H1 (cell line): ENCODE measurements at regions not wholly inside any gene's neighbourhood (a gene's known extent, or its start where the extent isn't known, plus 50 kb on each side); places are given as distances from the start of the nearest gene placed in this dataset.

Experiments
- HDAC6 ChIP-seq: IDR thresholded peaks from one replicate; pipeline ENCODE4 v1.7.1; 2012; ENCODE audit warnings: low read depth, mild to moderate bottlenecking, inconsistent platforms, low read length, moderate library complexity
- JUN ChIP-seq: IDR thresholded peaks from 2 replicates; pipeline ENCODE4 v1.6.1; 2011; ENCODE audit warnings: low read depth, mild to moderate bottlenecking, improper control_type of control experiment, low read length
- MAFK ChIP-seq: IDR thresholded peaks from 2 replicates; pipeline ENCODE4 v1.6.1; 2012; ENCODE audit warnings: low read depth, mild to moderate bottlenecking, improper control_type of control experiment, low read length
- NRF1 ChIP-seq: IDR thresholded peaks from 2 replicates; pipeline ENCODE4 v1.6.1; 2011; ENCODE audit warnings: mild to moderate bottlenecking, low read depth, low read length, improper control_type of control experiment
- SRF ChIP-seq: IDR thresholded peaks from 2 replicates; pipeline ENCODE4 v1.6.1; 2011; ENCODE audit warnings: mild to moderate bottlenecking, low read depth, low read length, moderate library complexity
- TCF12 ChIP-seq: IDR thresholded peaks from 2 replicates; pipeline ENCODE4 v1.6.1; 2011; ENCODE audit warnings: low read depth, mild to moderate bottlenecking, low read length
- TF ChIP-seq, protein P1 (sequence below): fragments of 300-600 bp; sonication (generic); IDR thresholded peaks from 2 replicates; pipeline ENCODE4 v1.7.1; 2012; ENCODE audit warnings: low read length, moderate library complexity, mild to moderate bottlenecking, inconsistent platforms; ENCODE audit not compliant: insufficient replicate concordance
- TF ChIP-seq, protein P2 (sequence below): IDR thresholded peaks from 2 replicates; pipeline ENCODE4 v1.6.1; 2011; ENCODE audit warnings: low read length, improper control_type of control experiment
- TF ChIP-seq, protein P3 (sequence below), 3 experiments: IDR thresholded peaks; 1 replicate in 2 of 3; 2 replicates in 1 of 3; pipeline versions ENCODE4 v1.5.1 to v1.6.1; 2011; ENCODE audit warnings: low read length in 3 of 3, mild to moderate bottlenecking in 3 of 3, inconsistent platforms in 2 of 3, low read depth in 1 of 3, moderate library complexity in 1 of 3; ENCODE audit not compliant: insufficient read depth in 1 of 3; ENCODE audit errors: control extremely low read depth in 1 of 3

DNA sequence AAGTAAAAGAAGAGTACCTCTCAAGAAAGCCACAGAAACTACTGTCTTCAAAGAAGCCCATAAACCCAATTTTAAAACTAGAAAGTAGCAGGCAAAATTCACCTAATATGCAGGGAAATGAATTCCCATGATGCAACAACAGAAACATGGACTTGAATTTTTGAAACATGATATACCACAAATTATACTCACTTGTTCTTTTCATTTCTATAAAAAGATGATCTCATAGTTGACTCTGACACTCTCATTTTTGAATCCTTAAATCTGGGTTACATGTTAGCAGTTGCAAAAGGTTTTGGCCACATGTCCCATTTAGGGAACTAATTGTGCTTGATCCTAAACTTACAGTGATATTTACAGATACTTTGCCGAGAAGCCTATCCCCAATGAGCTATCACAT is 1130.8 kb downstream of the FAT4 start (continued):
- TF ChIP-seq, protein P1, sequence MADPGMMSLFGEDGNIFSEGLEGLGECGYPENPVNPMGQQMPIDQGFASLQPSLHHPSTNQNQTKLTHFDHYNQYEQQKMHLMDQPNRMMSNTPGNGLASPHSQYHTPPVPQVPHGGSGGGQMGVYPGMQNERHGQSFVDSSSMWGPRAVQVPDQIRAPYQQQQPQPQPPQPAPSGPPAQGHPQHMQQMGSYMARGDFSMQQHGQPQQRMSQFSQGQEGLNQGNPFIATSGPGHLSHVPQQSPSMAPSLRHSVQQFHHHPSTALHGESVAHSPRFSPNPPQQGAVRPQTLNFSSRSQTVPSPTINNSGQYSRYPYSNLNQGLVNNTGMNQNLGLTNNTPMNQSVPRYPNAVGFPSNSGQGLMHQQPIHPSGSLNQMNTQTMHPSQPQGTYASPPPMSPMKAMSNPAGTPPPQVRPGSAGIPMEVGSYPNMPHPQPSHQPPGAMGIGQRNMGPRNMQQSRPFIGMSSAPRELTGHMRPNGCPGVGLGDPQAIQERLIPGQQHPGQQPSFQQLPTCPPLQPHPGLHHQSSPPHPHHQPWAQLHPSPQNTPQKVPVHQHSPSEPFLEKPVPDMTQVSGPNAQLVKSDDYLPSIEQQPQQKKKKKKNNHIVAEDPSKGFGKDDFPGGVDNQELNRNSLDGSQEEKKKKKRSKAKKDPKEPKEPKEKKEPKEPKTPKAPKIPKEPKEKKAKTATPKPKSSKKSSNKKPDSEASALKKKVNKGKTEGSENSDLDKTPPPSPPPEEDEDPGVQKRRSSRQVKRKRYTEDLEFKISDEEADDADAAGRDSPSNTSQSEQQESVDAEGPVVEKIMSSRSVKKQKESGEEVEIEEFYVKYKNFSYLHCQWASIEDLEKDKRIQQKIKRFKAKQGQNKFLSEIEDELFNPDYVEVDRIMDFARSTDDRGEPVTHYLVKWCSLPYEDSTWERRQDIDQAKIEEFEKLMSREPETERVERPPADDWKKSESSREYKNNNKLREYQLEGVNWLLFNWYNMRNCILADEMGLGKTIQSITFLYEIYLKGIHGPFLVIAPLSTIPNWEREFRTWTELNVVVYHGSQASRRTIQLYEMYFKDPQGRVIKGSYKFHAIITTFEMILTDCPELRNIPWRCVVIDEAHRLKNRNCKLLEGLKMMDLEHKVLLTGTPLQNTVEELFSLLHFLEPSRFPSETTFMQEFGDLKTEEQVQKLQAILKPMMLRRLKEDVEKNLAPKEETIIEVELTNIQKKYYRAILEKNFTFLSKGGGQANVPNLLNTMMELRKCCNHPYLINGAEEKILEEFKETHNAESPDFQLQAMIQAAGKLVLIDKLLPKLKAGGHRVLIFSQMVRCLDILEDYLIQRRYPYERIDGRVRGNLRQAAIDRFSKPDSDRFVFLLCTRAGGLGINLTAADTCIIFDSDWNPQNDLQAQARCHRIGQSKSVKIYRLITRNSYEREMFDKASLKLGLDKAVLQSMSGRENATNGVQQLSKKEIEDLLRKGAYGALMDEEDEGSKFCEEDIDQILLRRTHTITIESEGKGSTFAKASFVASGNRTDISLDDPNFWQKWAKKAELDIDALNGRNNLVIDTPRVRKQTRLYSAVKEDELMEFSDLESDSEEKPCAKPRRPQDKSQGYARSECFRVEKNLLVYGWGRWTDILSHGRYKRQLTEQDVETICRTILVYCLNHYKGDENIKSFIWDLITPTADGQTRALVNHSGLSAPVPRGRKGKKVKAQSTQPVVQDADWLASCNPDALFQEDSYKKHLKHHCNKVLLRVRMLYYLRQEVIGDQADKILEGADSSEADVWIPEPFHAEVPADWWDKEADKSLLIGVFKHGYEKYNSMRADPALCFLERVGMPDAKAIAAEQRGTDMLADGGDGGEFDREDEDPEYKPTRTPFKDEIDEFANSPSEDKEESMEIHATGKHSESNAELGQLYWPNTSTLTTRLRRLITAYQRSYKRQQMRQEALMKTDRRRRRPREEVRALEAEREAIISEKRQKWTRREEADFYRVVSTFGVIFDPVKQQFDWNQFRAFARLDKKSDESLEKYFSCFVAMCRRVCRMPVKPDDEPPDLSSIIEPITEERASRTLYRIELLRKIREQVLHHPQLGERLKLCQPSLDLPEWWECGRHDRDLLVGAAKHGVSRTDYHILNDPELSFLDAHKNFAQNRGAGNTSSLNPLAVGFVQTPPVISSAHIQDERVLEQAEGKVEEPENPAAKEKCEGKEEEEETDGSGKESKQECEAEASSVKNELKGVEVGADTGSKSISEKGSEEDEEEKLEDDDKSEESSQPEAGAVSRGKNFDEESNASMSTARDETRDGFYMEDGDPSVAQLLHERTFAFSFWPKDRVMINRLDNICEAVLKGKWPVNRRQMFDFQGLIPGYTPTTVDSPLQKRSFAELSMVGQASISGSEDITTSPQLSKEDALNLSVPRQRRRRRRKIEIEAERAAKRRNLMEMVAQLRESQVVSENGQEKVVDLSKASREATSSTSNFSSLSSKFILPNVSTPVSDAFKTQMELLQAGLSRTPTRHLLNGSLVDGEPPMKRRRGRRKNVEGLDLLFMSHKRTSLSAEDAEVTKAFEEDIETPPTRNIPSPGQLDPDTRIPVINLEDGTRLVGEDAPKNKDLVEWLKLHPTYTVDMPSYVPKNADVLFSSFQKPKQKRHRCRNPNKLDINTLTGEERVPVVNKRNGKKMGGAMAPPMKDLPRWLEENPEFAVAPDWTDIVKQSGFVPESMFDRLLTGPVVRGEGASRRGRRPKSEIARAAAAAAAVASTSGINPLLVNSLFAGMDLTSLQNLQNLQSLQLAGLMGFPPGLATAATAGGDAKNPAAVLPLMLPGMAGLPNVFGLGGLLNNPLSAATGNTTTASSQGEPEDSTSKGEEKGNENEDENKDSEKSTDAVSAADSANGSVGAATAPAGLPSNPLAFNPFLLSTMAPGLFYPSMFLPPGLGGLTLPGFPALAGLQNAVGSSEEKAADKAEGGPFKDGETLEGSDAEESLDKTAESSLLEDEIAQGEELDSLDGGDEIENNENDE, result no peak
- TF ChIP-seq MAFK (no peak), JUN (no peak), TCF12 (no peak), SRF (no peak), NRF1 (no peak), HDAC6 (no peak)
- TF ChIP-seq, protein P2, sequence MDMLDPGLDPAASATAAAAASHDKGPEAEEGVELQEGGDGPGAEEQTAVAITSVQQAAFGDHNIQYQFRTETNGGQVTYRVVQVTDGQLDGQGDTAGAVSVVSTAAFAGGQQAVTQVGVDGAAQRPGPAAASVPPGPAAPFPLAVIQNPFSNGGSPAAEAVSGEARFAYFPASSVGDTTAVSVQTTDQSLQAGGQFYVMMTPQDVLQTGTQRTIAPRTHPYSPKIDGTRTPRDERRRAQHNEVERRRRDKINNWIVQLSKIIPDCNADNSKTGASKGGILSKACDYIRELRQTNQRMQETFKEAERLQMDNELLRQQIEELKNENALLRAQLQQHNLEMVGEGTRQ, result no peak
- TF ChIP-seq, protein P3, sequence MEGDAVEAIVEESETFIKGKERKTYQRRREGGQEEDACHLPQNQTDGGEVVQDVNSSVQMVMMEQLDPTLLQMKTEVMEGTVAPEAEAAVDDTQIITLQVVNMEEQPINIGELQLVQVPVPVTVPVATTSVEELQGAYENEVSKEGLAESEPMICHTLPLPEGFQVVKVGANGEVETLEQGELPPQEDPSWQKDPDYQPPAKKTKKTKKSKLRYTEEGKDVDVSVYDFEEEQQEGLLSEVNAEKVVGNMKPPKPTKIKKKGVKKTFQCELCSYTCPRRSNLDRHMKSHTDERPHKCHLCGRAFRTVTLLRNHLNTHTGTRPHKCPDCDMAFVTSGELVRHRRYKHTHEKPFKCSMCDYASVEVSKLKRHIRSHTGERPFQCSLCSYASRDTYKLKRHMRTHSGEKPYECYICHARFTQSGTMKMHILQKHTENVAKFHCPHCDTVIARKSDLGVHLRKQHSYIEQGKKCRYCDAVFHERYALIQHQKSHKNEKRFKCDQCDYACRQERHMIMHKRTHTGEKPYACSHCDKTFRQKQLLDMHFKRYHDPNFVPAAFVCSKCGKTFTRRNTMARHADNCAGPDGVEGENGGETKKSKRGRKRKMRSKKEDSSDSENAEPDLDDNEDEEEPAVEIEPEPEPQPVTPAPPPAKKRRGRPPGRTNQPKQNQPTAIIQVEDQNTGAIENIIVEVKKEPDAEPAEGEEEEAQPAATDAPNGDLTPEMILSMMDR (IDR thresholded peaks at IDR 0.05; ENCODE audit: control extremely low read depth in 1 of 3, insufficient read depth in 1 of 3, low read depth in 1 of 3, low read length in 3 of 3), result no peak
